ENCODE measurements at regions not wholly inside any gene's neighbourhood (a gene's known extent, or its start where the extent isn't known, plus 50 kb on each side); places are given as distances from the start of the nearest gene placed in this dataset.

DNA sequence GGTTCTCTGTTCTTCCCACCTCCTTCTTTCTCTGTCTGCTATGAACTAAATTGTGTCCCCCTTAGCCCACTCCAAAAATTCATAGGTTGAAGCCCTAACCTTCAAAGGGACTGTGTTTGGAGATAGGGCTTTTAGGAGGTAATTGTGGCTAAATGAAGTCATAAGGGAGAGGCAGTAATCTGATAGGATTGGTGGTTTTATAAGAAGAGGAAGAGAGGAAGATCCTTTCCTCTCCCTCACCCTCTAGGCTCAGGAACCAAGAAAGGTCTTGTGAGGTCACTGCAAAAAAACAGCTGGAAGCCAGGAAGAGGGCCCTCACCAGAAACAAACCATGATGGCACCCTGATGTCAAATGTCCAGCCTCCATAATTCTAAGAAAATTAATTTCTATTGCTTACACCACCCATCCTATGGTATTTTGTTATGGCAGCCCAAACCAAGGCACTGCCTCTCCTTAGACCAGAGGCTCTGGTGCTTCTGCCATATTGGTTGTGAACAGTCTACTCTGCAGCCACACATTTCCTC lies 135.1 kb upstream of the COL21A1 start:
- peaks cover 22% of the 10 kb centered on the region for H3K4me1 Mint-ChIP-seq (ENCODE audit: low read depth)
- TF ChIP-seq, protein P1, sequence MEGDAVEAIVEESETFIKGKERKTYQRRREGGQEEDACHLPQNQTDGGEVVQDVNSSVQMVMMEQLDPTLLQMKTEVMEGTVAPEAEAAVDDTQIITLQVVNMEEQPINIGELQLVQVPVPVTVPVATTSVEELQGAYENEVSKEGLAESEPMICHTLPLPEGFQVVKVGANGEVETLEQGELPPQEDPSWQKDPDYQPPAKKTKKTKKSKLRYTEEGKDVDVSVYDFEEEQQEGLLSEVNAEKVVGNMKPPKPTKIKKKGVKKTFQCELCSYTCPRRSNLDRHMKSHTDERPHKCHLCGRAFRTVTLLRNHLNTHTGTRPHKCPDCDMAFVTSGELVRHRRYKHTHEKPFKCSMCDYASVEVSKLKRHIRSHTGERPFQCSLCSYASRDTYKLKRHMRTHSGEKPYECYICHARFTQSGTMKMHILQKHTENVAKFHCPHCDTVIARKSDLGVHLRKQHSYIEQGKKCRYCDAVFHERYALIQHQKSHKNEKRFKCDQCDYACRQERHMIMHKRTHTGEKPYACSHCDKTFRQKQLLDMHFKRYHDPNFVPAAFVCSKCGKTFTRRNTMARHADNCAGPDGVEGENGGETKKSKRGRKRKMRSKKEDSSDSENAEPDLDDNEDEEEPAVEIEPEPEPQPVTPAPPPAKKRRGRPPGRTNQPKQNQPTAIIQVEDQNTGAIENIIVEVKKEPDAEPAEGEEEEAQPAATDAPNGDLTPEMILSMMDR (IDR thresholded peaks at IDR 0.05) = no peak
- no peak for DNase-seq (ENCODE audit: low spot score)
- no peaks in the 10 kb centered on the region for H3K36me3 Mint-ChIP-seq (ENCODE audit: low read depth)
- H3K27ac Mint-ChIP-seq (ENCODE audit: unreplicated experiment) = no peak overlapping the region
- peaks cover 7% of the 10 kb centered on the region for H3K9me3 Mint-ChIP-seq (ENCODE audit: low read depth)
- no peak overlapping the region for H3K4me3 Mint-ChIP-seq (ENCODE audit: unreplicated experiment)
- H3K27me3 Mint-ChIP-seq (ENCODE audit: low read depth) = no peaks in the 10 kb centered on the region

DNA sequence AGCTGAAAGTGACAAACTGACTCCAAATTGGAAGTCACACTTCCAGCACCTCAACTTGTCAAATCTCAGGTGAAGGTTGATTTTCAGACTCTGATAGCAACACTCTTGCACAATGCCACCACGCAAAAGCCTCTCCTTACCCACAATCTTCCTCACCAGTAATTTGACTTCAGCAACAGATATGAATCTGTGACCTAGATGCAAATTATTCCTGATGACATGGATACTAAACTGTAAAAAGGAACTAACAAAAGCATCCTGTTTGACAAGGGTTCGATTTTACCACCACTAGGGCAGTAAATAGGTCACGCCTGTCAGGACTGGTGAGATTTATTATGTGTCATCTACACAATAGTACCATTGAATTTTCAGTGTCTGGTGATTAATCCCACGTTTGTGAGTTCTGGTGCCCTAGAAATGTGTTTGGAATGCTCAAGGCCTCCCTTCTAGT lies 134.4 kb upstream of the COL21A1 start:
- Mint-ChIP-seq H3K4me3 (ENCODE audit: unreplicated experiment) (no peak overlapping the region), H3K27me3 (ENCODE audit: low read depth) (no peaks in the 10 kb centered on the region), H3K27ac (ENCODE audit: unreplicated experiment) (no peak overlapping the region), H3K36me3 (ENCODE audit: low read depth) (no peaks in the 10 kb centered on the region), H3K9me3 (ENCODE audit: low read depth) (peaks cover 7% of the 10 kb centered on the region), H3K4me1 (ENCODE audit: low read depth) (peaks cover 21% of the 10 kb centered on the region)
- TF ChIP-seq, protein P1 (IDR thresholded peaks at IDR 0.05) = no peak
- DNase-seq (ENCODE audit: low spot score) = no peak

DNA sequence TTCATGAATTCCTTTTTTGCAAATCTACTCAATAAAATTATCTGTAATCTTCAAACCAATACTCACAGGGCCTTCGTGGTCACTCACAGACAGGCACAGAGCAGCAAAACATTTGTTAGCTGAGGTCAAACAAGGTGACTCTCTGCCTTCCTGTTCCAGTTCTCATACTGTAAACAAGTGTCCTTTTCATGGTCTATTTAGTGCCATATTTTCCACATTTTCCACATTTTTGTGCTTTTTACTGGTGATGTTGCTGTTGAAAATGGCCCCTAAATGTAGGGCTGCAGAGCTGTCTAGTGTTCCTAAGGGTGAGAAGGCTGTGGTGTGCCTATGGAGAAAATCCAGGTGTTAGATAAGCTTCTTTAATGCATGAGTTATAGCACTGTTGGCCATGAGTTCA lies 133.1 kb upstream of the COL21A1 start:
- no peak for DNase-seq (ENCODE audit: low spot score)
- H3K4me3 Mint-ChIP-seq (ENCODE audit: unreplicated experiment) = no peak overlapping the region
- TF ChIP-seq, protein P1 (IDR thresholded peaks at IDR 0.05) = no peak
- H3K27ac Mint-ChIP-seq (ENCODE audit: unreplicated experiment) = no peak overlapping the region
- no peaks in the 10 kb centered on the region for H3K36me3 Mint-ChIP-seq (ENCODE audit: low read depth)
- H3K4me1 Mint-ChIP-seq (ENCODE audit: low read depth) = peaks cover 26% of the 10 kb centered on the region
- H3K9me3 Mint-ChIP-seq (ENCODE audit: low read depth) = peaks cover 7% of the 10 kb centered on the region
- H3K27me3 Mint-ChIP-seq (ENCODE audit: low read depth) = no peaks in the 10 kb centered on the region

DNA sequence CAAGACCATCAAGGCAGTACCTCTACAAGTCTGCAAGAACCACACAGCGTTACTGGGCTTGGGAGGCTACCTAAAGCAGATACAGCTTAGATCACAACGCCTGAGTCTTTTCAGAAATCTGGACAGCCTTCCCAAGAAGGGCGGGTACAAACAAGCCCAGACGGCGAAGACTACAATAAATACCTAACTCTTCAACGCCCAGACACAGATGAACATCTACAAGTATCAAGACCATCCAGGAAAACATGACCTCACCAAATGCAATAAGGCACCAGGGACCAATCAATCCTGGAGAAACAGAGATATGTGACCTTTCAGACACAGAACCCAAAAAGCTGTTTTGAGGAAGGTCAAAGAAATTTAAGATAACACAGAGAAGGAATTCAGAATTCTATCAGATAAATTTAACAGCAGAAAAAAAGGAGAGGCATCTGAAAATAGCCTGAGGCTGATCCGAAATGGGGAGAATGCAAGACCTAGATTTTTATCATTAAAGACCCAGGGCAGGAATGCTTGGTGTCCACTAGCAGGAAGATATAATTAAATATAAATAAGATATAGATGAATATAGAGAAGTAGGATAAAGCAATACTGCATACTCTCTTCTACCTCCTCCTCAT lies 131.7 kb upstream of the COL21A1 start:
- no peaks in the 10 kb centered on the region for H3K36me3 Mint-ChIP-seq (ENCODE audit: low read depth)
- no peak overlapping the region for H3K27ac Mint-ChIP-seq (ENCODE audit: unreplicated experiment)
- DNase-seq (ENCODE audit: low spot score) = no peak
- H3K27me3 Mint-ChIP-seq (ENCODE audit: low read depth) = no peaks in the 10 kb centered on the region
- TF ChIP-seq, protein P1 (IDR thresholded peaks at IDR 0.05) = no peak
- peaks cover 7% of the 10 kb centered on the region for H3K9me3 Mint-ChIP-seq (ENCODE audit: low read depth)
- no peak overlapping the region for H3K4me3 Mint-ChIP-seq (ENCODE audit: unreplicated experiment)
- H3K4me1 Mint-ChIP-seq (ENCODE audit: low read depth) = peaks cover 27% of the 10 kb centered on the region

DNA sequence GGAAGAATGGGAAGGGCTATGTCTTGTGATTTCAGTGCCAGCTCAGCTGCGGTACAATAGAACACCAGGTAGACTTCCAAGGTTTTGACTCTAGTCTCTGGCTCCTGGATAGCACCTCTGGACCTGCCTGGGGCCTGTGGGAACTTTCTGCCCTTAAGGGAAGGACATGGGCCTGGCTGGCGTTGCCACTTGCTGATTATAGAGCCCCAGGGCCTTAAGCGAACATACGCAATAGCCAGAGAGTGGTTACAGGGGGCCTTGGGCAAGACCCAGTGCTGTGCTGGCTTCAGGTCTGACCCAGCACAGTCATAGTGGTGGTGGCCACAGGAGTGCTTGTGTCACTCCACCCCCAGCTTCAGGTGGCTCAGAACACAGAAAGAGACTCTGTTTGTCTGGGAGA lies 131.1 kb upstream of the COL21A1 start:
- Mint-ChIP-seq H3K36me3 (ENCODE audit: low read depth) (no peaks in the 10 kb centered on the region), H3K27me3 (ENCODE audit: low read depth) (no peaks in the 10 kb centered on the region), H3K27ac (ENCODE audit: unreplicated experiment) (no peak overlapping the region), H3K4me3 (ENCODE audit: unreplicated experiment) (no peak overlapping the region), H3K4me1 (ENCODE audit: low read depth) (peaks cover 24% of the 10 kb centered on the region), H3K9me3 (ENCODE audit: low read depth) (peaks cover 7% of the 10 kb centered on the region)
- TF ChIP-seq, protein P1 (IDR thresholded peaks at IDR 0.05) = no peak
- DNase-seq (ENCODE audit: low spot score) = no peak

Data from chondrocyte (in vitro differentiated cells).